Vagina (tissue), 2 donors: ENCODE measurements at regions not wholly inside any gene's neighbourhood (a gene's known extent, or its start where the extent isn't known, plus 50 kb on each side); places are given as distances from the start of the nearest gene placed in this dataset.

Experiments used
- CTCF ChIP-seq, 3 experiments: fragments of 450-650 bp in 2 of 3; fragments of 200-600 bp in 1 of 3; sonication (generic) in 1 of 3; IDR thresholded peaks; one replicate each; pipeline ENCODE4 v1.5.1; 2017 to 2019; ENCODE audit warnings: antibody characterized with exemption in 3 of 3, mild to moderate bottlenecking in 2 of 3, moderate library complexity in 2 of 3
- POLR2A ChIP-seq, 2 donors: fragments of 450-650 bp; IDR thresholded peaks; one replicate each; pipeline ENCODE4 v1.6.1; 2017; ENCODE audit warnings: antibody characterized with exemption in 2 of 2, mild to moderate bottlenecking in 2 of 2, moderate library complexity in 2 of 2
- POLR2AphosphoS5 ChIP-seq, 2 donors: sonication (generic); formaldehyde crosslinking; IDR thresholded peaks; one replicate each; pipeline ENCODE4 v1.9.0; 2017; ENCODE audit warnings: antibody characterized with exemption in 2 of 2, mild to moderate bottlenecking in 2 of 2, low read depth in 1 of 2; ENCODE audit not compliant: insufficient read depth in 1 of 2

DNA sequence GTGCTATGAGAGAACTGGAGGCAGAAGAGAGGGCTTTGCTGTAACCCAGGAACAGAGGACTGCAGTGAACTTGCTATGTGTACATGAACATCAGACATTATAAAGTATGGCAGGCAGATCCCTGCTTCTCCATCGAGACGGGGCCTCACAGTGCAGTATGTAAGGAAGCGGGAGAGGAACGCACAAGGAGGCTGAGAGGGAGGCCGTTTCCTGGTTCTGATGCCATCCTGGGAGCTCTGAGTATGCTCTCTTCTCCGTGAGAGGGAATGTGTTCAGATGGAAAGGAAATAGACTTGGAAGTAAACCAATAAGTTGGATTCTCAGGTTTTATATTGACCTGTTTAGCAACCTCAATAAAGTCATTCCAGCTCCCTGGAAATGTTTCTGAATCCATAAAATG lies 101.8 kb downstream of the ALDH8A1 start:
- TF ChIP-seq POLR2AphosphoS5 (IDR thresholded peaks at IDR 0.05; ENCODE audit: insufficient read depth in 1 of 2, low read depth in 1 of 2) (no peak), CTCF (IDR thresholded peaks at IDR 0.05) (no peak), POLR2A (IDR thresholded peaks at IDR 0.05) (no peak)
